ENCODE measurements at regions not wholly inside any gene's neighbourhood (a gene's known extent, or its start where the extent isn't known, plus 50 kb on each side); places are given as distances from the start of the nearest gene placed in this dataset.

GRCh38 chr3:72044231-72044855 lies 259.4 kb upstream of the PROK2 start:
- no peak for TF ChIP-seq RFX5 (IDR thresholded peaks at IDR 0.05; ENCODE audit: low read depth, low read length)
- TF ChIP-seq POLR2A (IDR thresholded peaks at IDR 0.05; ENCODE audit: low read depth, low read length) = no peak
- TF ChIP-seq CTCF (conservative IDR thresholded peaks at IDR 0.05; ENCODE audit: low read depth, low read length) = no peak
- no peak for TF ChIP-seq RAD21 (IDR thresholded peaks at IDR 0.05; ENCODE audit: low read length)
- TF ChIP-seq RCOR1 (IDR thresholded peaks at IDR 0.05; ENCODE audit: insufficient replicate concordance, low read length) = no peak
- no peak for TF ChIP-seq BHLHE40 (IDR thresholded peaks at IDR 0.05; ENCODE audit: low read depth, low read length)
- TF ChIP-seq SMC3 (IDR thresholded peaks at IDR 0.05; ENCODE audit: low read depth, low read length) = no peak
- no peak for TF ChIP-seq CEBPB (IDR thresholded peaks at IDR 0.05; ENCODE audit: low read depth, low read length)
- no peak for TF ChIP-seq MAFK (IDR thresholded peaks at IDR 0.05; ENCODE audit: low read depth, low read length)
- no peak for TF ChIP-seq MAZ (IDR thresholded peaks at IDR 0.05; ENCODE audit: borderline replicate concordance, low read depth, low read length)
- no peak for TF ChIP-seq USF2 (IDR thresholded peaks at IDR 0.05; ENCODE audit: low read depth, low read length)
- no peak for TF ChIP-seq NFE2L2 (IDR thresholded peaks at IDR 0.05; ENCODE audit: low read depth, low read length)

Measured in IMR-90 (cell line).